Neuronal stem cell (in vitro differentiated cells): ENCODE measurements at regions not wholly inside any gene's neighbourhood (a gene's known extent, or its start where the extent isn't known, plus 50 kb on each side); places are given as distances from the start of the nearest gene placed in this dataset.

Experiments
- DNase-seq: peaks from one replicate; pipeline ENCODE4 v3.0.0-alpha.2; 2013; ENCODE audit warnings: low spot score
- H2AFZ ChIP-seq: one replicate; pipeline ENCODE4 v1.6.1; 2013; ENCODE audit warnings: mild to moderate bottlenecking, low read length, inconsistent platforms
- H2AK5ac ChIP-seq: 2 replicates; pipeline ENCODE4 v1.6.1; 2013; ENCODE audit warnings: low read depth, mild to moderate bottlenecking, inconsistent platforms, low read length, moderate library complexity, mixed read lengths
- H2BK120ac ChIP-seq: 2 replicates; pipeline ENCODE4 v1.6.1; 2013; ENCODE audit warnings: low read depth, mild to moderate bottlenecking, inconsistent platforms, low read length, moderate library complexity, mixed read lengths
- H2BK12ac ChIP-seq: one replicate; pipeline ENCODE4 v1.6.1; 2013; ENCODE audit warnings: low read length, inconsistent platforms
- H2BK15ac ChIP-seq: 2 replicates; pipeline ENCODE4 v1.6.1; 2013; ENCODE audit warnings: mild to moderate bottlenecking, low read length, inconsistent platforms, mixed read lengths
- H2BK5ac ChIP-seq: one replicate; pipeline ENCODE4 v1.6.1; 2013; ENCODE audit warnings: inconsistent platforms, mild to moderate bottlenecking, low read length, moderate library complexity
- H3K14ac ChIP-seq: one replicate; pipeline ENCODE4 v1.6.1; 2013; ENCODE audit warnings: low read length, inconsistent platforms
- H3K18ac ChIP-seq: 2 replicates; pipeline ENCODE4 v1.6.1; 2013; ENCODE audit warnings: low read length, inconsistent platforms
- H3K23ac ChIP-seq: 2 replicates; pipeline ENCODE4 v1.6.1; 2013; ENCODE audit warnings: low read depth, mild to moderate bottlenecking, mixed read lengths, low read length, inconsistent platforms; ENCODE audit not compliant: poor library complexity
- H3K27ac ChIP-seq: replicated peaks from 3 replicates; pipeline ENCODE4 v1.5.1; 2013; ENCODE audit warnings: low read length, inconsistent platforms
- H3K27me3 ChIP-seq, 3 experiments: 2 replicates each; pipeline ENCODE4 v1.6.1; 2013; ENCODE audit warnings: low read length in 3 of 3, mild to moderate bottlenecking in 2 of 3, inconsistent platforms in 1 of 3, low read depth in 1 of 3, mixed read lengths in 1 of 3, moderate library complexity in 1 of 3; ENCODE audit not compliant: control insufficient read depth in 3 of 3, insufficient read depth in 3 of 3
- H3K36me3 ChIP-seq, 2 donors: replicated peaks in 1 of 2; 2 replicates each; pipeline ENCODE4 v1.6.1; 2013; ENCODE audit warnings: low read length in 2 of 2; ENCODE audit not compliant: control insufficient read depth in 2 of 2, insufficient read depth in 2 of 2
- H3K4ac ChIP-seq: 2 replicates; pipeline ENCODE4 v1.6.1; 2013; ENCODE audit warnings: inconsistent platforms, mild to moderate bottlenecking, low read length, moderate library complexity
- H3K4me1 ChIP-seq, 2 donors: 1 replicate in 1 of 2; 2 replicates in 1 of 2; pipeline ENCODE4 v1.6.1; 2013; ENCODE audit warnings: low read length in 2 of 2, low read depth in 1 of 2; ENCODE audit not compliant: control insufficient read depth in 2 of 2, insufficient read depth in 1 of 2
- H3K4me2 ChIP-seq: one replicate; pipeline ENCODE4 v1.6.1; 2013; ENCODE audit warnings: mild to moderate bottlenecking, low read length, inconsistent platforms; ENCODE audit not compliant: insufficient read depth, poor library complexity, severe bottlenecking
- H3K4me3 ChIP-seq, 2 donors: 2 replicates each; pipeline ENCODE4 v1.5.1; 2013; ENCODE audit warnings: low read length in 2 of 2, mild to moderate bottlenecking in 2 of 2, inconsistent platforms in 1 of 2, moderate library complexity in 1 of 2
- H3K79me1 ChIP-seq: one replicate; pipeline ENCODE4 v1.6.1; 2013; ENCODE audit warnings: low read depth, mild to moderate bottlenecking, inconsistent platforms, low read length, moderate library complexity
- H3K9ac ChIP-seq: one replicate; pipeline ENCODE4 v1.6.1; 2013; ENCODE audit warnings: mild to moderate bottlenecking, low read depth, low read length, inconsistent platforms; ENCODE audit not compliant: poor library complexity
- H3K9me3 ChIP-seq, 2 donors: replicated peaks in 1 of 2; 2 replicates each; pipeline versions ENCODE3 to v1.6.1; 2013; ENCODE audit warnings: low read length in 2 of 2, mild to moderate bottlenecking in 2 of 2, inconsistent platforms in 1 of 2, low read depth in 1 of 2, mixed read lengths in 1 of 2, moderate library complexity in 1 of 2; ENCODE audit not compliant: control insufficient read depth in 2 of 2, insufficient read depth in 1 of 2
- H4K8ac ChIP-seq: one replicate; pipeline ENCODE4 v1.6.1; 2013; ENCODE audit warnings: low read depth, mild to moderate bottlenecking, inconsistent platforms, low read length, moderate library complexity
- H4K91ac ChIP-seq: one replicate; pipeline ENCODE4 v1.6.1; 2013; ENCODE audit warnings: low read length, low read depth, mild to moderate bottlenecking, inconsistent platforms; ENCODE audit not compliant: poor library complexity
- WGBS, 2 donors: extraction: QIAGEN DNeasy Blood & Tissue Kit; methylation state at CpG; one replicate each; pipeline ENCODE4 v1.1.7; 2013; ENCODE audit warnings: missing lambda C conversion rate in 2 of 2, mixed read lengths in 1 of 2; ENCODE audit not compliant: insufficient read length in 2 of 2, insufficient replicate concordance in 1 of 2; ENCODE audit errors: extremely low coverage in 2 of 2; 5-methylcytosine and 5-hydroxymethylcytosine counted together

- DNase-seq, result no peak
- H2BK12ac ChIP-seq, result peak overlapping the region; percentile 63
- no CpG with 5 or more reads among the region's 14 CpGs for WGBS, 2 donors
These were observed 126.5 kb upstream of the DLG1 start for GRCh38 chr3:197424674-197425484.

DNA sequence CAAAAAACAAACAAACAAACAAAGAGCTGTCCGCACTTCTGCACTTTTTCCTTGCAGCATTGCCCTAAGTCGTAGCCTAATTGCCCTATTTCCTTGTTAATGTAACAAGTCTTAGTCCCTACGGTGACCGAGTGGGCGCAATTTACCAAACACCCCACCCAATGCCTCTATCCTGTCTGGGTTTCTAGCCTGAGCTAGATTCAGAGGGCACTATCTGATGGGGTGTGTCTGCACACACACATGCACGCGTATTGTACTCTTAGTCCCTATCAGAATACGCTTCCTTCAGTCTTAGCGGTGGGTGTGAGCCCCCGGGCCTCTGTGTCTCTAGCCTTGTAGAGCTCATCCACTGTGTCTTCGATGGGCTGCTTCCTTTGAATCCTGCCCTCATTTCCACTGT lies 125.9 kb upstream of the DLG1 start:
- no CpG with 5 or more reads among the region's 11 CpGs for WGBS, 2 donors
- Histone ChIP-seq H3K4me1 (peaks cover 2 to 16% of the 10 kb centered on the region in 2 donors), H3K18ac (peak overlapping the region; percentile 11), H3K23ac (no peak overlapping the region), H2BK120ac (no peak overlapping the region), H3K4ac (no peak overlapping the region), H3K14ac (no peak overlapping the region), H3K27me3 (peaks cover 0 to 32% (median 0%) of the 10 kb centered on the region in 3 experiments), H2BK15ac (peak overlapping the region; percentile 45), H3K27ac (no peak overlapping the region), H3K9me3 (no peaks in the 10 kb centered on the region), H3K4me2 (no peak overlapping the region), H3K36me3 (no peaks in the 10 kb centered on the region), H3K79me1 (no peaks in the 10 kb centered on the region), H2AK5ac (no peak overlapping the region), H2BK5ac (no peak overlapping the region), H3K9ac (no peak overlapping the region), H4K8ac (no peak overlapping the region), H2BK12ac (no peak overlapping the region), H2AFZ (no peak overlapping the region), H4K91ac (no peak overlapping the region), H3K4me3 (no peak overlapping the region)
- DNase-seq, result no peak

More at GRCh38 chr3:197424674-197425484, 126.5 kb upstream of the DLG1 start:
- H3K9ac ChIP-seq, result no peak overlapping the region
- H3K36me3 ChIP-seq, result no peaks in the 10 kb centered on the region
- H3K27ac ChIP-seq, result no peak overlapping the region
- H2BK5ac ChIP-seq, result no peak overlapping the region
- H3K4me1 ChIP-seq, result peaks cover 2 to 16% of the 10 kb centered on the region in 2 donors
- no peaks in the 10 kb centered on the region for H3K9me3 ChIP-seq
- no peak overlapping the region for H2AK5ac ChIP-seq
- no peak overlapping the region for H3K4ac ChIP-seq
- no peak overlapping the region for H3K4me3 ChIP-seq
- no peak overlapping the region for H3K23ac ChIP-seq
- H2BK120ac ChIP-seq, result no peak overlapping the region
- no peak overlapping the region for H4K91ac ChIP-seq
- no peak overlapping the region for H4K8ac ChIP-seq
- H2BK15ac ChIP-seq, result peak overlapping the region; percentile 45
- peak overlapping the region; percentile 54 for H3K18ac ChIP-seq
- H3K79me1 ChIP-seq, result no peaks in the 10 kb centered on the region
- H3K4me2 ChIP-seq, result no peak overlapping the region
- no peak overlapping the region for H3K14ac ChIP-seq
- no peak overlapping the region for H2AFZ ChIP-seq
- peaks cover 0 to 29% (median 0%) of the 10 kb centered on the region in 3 experiments for H3K27me3 ChIP-seq

DNA sequence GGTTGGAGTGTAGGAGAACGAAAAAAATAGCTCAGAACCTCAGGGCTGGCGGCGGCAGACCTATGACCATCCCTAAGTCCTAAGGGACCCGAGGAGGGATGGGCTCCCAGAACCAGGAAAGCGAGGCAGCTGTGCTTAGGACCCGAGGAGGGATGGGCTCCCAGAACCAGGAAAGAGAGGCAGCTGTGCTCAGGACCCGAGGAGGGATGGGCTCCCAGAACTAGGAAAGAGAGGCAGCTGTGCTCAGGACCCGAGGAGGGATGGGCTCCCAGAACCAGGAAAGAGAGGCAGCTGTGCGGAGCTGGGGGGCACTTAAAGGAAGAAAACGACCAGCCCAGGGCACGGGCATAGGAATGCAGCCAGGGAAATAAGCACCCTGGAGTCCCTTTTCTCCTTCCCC lies 125.0 kb upstream of the DLG1 start:
- H4K8ac ChIP-seq, result no peak overlapping the region
- no peak overlapping the region for H2BK12ac ChIP-seq
- H4K91ac ChIP-seq, result peak overlapping the region; percentile 32
- DNase-seq, result no peak
- H3K14ac ChIP-seq, result no peak overlapping the region
- no peak overlapping the region for H2BK15ac ChIP-seq
- WGBS, 2 donors, result no CpG with 5 or more reads among the region's 11 CpGs
- H2AFZ ChIP-seq, result no peak overlapping the region
- H2AK5ac ChIP-seq, result no peak overlapping the region
- no peak overlapping the region for H2BK120ac ChIP-seq
- H3K79me1 ChIP-seq, result no peaks in the 10 kb centered on the region
- H3K4me3 ChIP-seq, result no peak overlapping the region
- no peak overlapping the region for H3K9ac ChIP-seq
- no peaks in the 10 kb centered on the region for H3K36me3 ChIP-seq
- H2BK5ac ChIP-seq, result no peak overlapping the region
- H3K4ac ChIP-seq, result no peak overlapping the region
- H3K9me3 ChIP-seq, result no peaks in the 10 kb centered on the region
- H3K23ac ChIP-seq, result no peak overlapping the region
- no peak overlapping the region for H3K27ac ChIP-seq
- H3K18ac ChIP-seq, result no peak overlapping the region
- peaks cover 0 to 33% (median 0%) of the 10 kb centered on the region in 3 experiments for H3K27me3 ChIP-seq
- no peak overlapping the region for H3K4me2 ChIP-seq
- peaks cover 0 to 16% of the 10 kb centered on the region in 2 donors for H3K4me1 ChIP-seq

DNA sequence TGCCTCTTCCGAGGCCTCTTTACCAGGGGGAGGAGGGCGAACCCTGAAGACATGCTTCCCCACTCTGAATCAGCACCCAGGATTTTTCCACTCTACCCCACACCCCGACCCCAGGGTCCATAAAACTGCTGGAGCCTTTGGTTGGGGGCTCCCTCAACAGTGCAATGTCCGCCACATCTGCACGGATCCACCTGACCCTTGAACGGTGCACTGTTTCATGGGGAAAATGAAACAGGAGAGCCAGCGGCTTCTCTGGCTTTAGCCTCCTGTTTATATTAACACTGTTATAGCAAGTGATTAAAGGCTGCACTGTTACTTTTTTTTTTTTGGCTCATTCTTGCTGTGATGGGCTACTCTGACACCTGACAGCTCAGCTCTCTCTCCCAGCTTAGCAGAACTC lies 124.1 kb upstream of the DLG1 start:
- Histone ChIP-seq H3K4ac (no peak overlapping the region), H3K36me3 (no peaks in the 10 kb centered on the region), H3K79me1 (no peaks in the 10 kb centered on the region), H3K4me1 (peaks cover 0 to 17% of the 10 kb centered on the region in 2 donors), H3K9me3 (no peaks in the 10 kb centered on the region), H2BK15ac (no peak overlapping the region), H3K27me3 (peaks cover 0 to 37% (median 0%) of the 10 kb centered on the region in 3 experiments), H3K4me3 (no peak overlapping the region), H2AFZ (no peak overlapping the region), H4K91ac (no peak overlapping the region), H4K8ac (no peak overlapping the region), H3K18ac (no peak overlapping the region), H3K4me2 (no peak overlapping the region), H2BK5ac (no peak overlapping the region), H2BK120ac (no peak overlapping the region), H2BK12ac (no peak overlapping the region), H3K14ac (no peak overlapping the region), H3K9ac (no peak overlapping the region), H3K27ac (no peak overlapping the region), H3K23ac (no peak overlapping the region), H2AK5ac (no peak overlapping the region)
- DNase-seq, result no peak
- no CpG with 5 or more reads among the region's 7 CpGs for WGBS, 2 donors
